ENCODE measurements at regions not wholly inside any gene's neighbourhood (a gene's known extent, or its start where the extent isn't known, plus 50 kb on each side); places are given as distances from the start of the nearest gene placed in this dataset.

DNA sequence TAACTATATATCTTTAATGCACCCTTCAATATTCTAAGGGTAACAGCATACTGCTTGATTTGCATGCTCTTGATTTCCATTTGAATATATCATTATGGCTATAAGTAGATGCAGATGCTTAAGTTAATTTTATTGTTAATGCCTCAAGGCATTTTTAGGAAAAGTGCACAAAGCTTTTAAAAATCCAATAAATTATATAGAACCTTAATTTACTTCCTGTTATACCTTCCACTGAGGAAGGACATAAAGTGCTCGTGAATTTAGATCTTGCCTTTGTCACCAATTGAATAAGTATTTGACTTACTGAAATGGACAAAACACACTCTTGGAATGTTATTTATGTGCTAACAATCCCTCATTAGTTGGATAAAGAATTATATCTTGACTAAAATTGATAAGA is 276.7 kb upstream of the CCDC54 start:
- ATAC-seq: no peak
- TF ChIP-seq TCF4 (CRISPR knock-in tag; IDR thresholded peaks at IDR 0.05; ENCODE audit: borderline replicate concordance): 0 out of 2 replicates have a peak, but pooled peaks have one; percentile 36
- TF ChIP-seq ZNF565 (CRISPR knock-in tag; conservative IDR thresholded peaks at IDR 0.05; ENCODE audit: low read depth): no peak
- TF ChIP-seq, protein P1, sequence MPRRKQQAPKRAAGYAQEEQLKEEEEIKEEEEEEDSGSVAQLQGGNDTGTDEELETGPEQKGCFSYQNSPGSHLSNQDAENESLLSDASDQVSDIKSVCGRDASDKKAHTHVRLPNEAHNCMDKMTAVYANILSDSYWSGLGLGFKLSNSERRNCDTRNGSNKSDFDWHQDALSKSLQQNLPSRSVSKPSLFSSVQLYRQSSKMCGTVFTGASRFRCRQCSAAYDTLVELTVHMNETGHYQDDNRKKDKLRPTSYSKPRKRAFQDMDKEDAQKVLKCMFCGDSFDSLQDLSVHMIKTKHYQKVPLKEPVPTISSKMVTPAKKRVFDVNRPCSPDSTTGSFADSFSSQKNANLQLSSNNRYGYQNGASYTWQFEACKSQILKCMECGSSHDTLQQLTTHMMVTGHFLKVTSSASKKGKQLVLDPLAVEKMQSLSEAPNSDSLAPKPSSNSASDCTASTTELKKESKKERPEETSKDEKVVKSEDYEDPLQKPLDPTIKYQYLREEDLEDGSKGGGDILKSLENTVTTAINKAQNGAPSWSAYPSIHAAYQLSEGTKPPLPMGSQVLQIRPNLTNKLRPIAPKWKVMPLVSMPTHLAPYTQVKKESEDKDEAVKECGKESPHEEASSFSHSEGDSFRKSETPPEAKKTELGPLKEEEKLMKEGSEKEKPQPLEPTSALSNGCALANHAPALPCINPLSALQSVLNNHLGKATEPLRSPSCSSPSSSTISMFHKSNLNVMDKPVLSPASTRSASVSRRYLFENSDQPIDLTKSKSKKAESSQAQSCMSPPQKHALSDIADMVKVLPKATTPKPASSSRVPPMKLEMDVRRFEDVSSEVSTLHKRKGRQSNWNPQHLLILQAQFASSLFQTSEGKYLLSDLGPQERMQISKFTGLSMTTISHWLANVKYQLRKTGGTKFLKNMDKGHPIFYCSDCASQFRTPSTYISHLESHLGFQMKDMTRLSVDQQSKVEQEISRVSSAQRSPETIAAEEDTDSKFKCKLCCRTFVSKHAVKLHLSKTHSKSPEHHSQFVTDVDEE (CRISPR knock-in tag; IDR thresholded peaks at IDR 0.05): no peak

DNA sequence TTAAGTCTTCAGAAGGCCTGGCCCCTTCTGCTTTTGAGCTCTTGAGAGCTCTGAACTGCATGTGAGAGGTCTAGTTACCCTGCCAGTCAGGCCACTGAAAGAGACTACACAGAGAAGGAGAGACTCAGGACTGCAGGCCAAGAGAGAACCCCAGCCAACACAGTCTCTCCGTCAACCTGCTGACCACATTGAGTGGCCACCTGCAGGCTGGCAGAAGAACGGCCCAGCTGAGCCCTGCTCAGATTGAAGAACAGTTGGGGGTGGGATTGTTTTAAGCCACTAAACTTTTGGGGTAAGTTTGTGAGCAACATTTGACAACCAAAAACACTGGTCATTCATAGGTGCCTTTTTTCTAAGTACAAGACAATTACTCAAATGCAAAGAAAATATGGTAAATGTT is 273.5 kb upstream of the CCDC54 start:
- TF ChIP-seq, protein P1 (CRISPR knock-in tag; IDR thresholded peaks at IDR 0.05): no peak
- TF ChIP-seq, protein P2, sequence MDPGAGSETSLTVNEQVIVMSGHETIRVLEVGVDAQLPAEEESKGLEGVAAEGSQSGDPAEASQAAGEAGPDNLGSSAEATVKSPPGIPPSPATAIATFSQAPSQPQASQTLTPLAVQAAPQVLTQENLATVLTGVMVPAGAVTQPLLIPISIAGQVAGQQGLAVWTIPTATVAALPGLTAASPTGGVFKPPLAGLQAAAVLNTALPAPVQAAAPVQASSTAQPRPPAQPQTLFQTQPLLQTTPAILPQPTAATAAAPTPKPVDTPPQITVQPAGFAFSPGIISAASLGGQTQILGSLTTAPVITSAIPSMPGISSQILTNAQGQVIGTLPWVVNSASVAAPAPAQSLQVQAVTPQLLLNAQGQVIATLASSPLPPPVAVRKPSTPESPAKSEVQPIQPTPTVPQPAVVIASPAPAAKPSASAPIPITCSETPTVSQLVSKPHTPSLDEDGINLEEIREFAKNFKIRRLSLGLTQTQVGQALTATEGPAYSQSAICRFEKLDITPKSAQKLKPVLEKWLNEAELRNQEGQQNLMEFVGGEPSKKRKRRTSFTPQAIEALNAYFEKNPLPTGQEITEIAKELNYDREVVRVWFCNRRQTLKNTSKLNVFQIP (CRISPR knock-in tag; IDR thresholded peaks at IDR 0.05; ENCODE audit: borderline replicate concordance, low read depth): no peak
- TF ChIP-seq ESRRG (CRISPR knock-in tag; IDR thresholded peaks at IDR 0.05) (no peak), OSR1 (CRISPR knock-in tag; IDR thresholded peaks at IDR 0.05) (no peak), TCF4 (CRISPR knock-in tag; IDR thresholded peaks at IDR 0.05; ENCODE audit: borderline replicate concordance) (no peak), ZFP3 (CRISPR knock-in tag; IDR thresholded peaks at IDR 0.05) (no peak), ZC3H10 (CRISPR knock-in tag; IDR thresholded peaks at IDR 0.05) (no peak), BACH2 (CRISPR knock-in tag; IDR thresholded peaks at IDR 0.05; ENCODE audit: borderline replicate concordance) (no peak), ARNTL (CRISPR knock-in tag; IDR thresholded peaks at IDR 0.05; ENCODE audit: borderline replicate concordance, low read depth) (no peak), TOX (CRISPR knock-in tag; IDR thresholded peaks at IDR 0.05; ENCODE audit: borderline replicate concordance) (no peak), RARB (CRISPR knock-in tag; IDR thresholded peaks at IDR 0.05) (no peak), SNAI2 (CRISPR knock-in tag; IDR thresholded peaks at IDR 0.05) (no peak), ZNF8 (CRISPR knock-in tag; IDR thresholded peaks at IDR 0.05) (no peak), ZFP30 (CRISPR knock-in tag; IDR thresholded peaks at IDR 0.05) (no peak), ZNF70 (CRISPR knock-in tag; IDR thresholded peaks at IDR 0.05) (no peak), CSDC2 (CRISPR knock-in tag; IDR thresholded peaks at IDR 0.05) (no peak), GLIS3 (CRISPR knock-in tag; IDR thresholded peaks at IDR 0.05) (no peak), ZNF565 (CRISPR knock-in tag; conservative IDR thresholded peaks at IDR 0.05; ENCODE audit: low read depth) (no peak)
- TF ChIP-seq, protein P3, sequence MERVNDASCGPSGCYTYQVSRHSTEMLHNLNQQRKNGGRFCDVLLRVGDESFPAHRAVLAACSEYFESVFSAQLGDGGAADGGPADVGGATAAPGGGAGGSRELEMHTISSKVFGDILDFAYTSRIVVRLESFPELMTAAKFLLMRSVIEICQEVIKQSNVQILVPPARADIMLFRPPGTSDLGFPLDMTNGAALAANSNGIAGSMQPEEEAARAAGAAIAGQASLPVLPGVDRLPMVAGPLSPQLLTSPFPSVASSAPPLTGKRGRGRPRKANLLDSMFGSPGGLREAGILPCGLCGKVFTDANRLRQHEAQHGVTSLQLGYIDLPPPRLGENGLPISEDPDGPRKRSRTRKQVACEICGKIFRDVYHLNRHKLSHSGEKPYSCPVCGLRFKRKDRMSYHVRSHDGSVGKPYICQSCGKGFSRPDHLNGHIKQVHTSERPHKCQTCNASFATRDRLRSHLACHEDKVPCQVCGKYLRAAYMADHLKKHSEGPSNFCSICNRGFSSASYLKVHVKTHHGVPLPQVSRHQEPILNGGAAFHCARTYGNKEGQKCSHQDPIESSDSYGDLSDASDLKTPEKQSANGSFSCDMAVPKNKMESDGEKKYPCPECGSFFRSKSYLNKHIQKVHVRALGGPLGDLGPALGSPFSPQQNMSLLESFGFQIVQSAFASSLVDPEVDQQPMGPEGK (CRISPR knock-in tag; IDR thresholded peaks at IDR 0.05; ENCODE audit: borderline replicate concordance): no peak
- no peak for ATAC-seq

DNA sequence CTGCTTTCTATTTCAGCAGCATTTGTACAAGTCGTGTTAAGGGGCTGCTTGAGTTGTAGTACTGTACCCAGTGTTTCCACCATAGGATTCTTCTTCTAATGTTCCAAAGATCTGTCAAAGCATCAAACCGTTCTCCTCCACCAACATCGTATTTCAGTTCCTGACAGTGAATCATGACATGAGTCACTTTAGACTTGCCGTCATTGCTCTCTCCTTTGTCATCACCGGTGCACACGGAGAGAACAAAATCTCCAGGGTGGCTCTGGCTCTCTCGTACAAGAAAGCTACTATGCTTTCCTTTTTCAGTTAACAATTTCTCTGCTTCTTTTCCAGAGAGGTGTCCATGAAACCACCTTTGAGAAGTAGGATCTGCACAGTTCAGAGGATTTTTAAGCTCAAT is 270.9 kb upstream of the CCDC54 start:
- ATAC-seq: no peak
- TF ChIP-seq BACH2 (CRISPR knock-in tag; IDR thresholded peaks at IDR 0.05; ENCODE audit: borderline replicate concordance) (no peak), OSR1 (CRISPR knock-in tag; IDR thresholded peaks at IDR 0.05) (no peak), PPARA (CRISPR knock-in tag; IDR thresholded peaks at IDR 0.05; ENCODE audit: borderline replicate concordance) (no peak), ZC3H10 (CRISPR knock-in tag; IDR thresholded peaks at IDR 0.05) (no peak), ZNF8 (CRISPR knock-in tag; IDR thresholded peaks at IDR 0.05) (no peak), TCF4 (CRISPR knock-in tag; IDR thresholded peaks at IDR 0.05; ENCODE audit: borderline replicate concordance) (no peak), RARB (CRISPR knock-in tag; IDR thresholded peaks at IDR 0.05) (no peak), ZNF70 (CRISPR knock-in tag; IDR thresholded peaks at IDR 0.05) (no peak), ARNTL (CRISPR knock-in tag; IDR thresholded peaks at IDR 0.05; ENCODE audit: borderline replicate concordance, low read depth) (no peak), ISL1 (CRISPR knock-in tag; IDR thresholded peaks at IDR 0.05) (no peak), SNAI2 (CRISPR knock-in tag; IDR thresholded peaks at IDR 0.05) (no peak)
- TF ChIP-seq, protein P4, sequence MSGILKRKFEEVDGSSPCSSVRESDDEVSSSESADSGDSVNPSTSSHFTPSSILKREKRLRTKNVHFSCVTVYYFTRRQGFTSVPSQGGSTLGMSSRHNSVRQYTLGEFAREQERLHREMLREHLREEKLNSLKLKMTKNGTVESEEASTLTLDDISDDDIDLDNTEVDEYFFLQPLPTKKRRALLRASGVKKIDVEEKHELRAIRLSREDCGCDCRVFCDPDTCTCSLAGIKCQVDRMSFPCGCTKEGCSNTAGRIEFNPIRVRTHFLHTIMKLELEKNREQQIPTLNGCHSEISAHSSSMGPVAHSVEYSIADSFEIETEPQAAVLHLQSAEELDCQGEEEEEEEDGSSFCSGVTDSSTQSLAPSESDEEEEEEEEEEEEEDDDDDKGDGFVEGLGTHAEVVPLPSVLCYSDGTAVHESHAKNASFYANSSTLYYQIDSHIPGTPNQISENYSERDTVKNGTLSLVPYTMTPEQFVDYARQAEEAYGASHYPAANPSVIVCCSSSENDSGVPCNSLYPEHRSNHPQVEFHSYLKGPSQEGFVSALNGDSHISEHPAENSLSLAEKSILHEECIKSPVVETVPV (CRISPR knock-in tag; IDR thresholded peaks at IDR 0.05): no peak
- TF ChIP-seq, protein P2 (CRISPR knock-in tag; IDR thresholded peaks at IDR 0.05; ENCODE audit: borderline replicate concordance, low read depth): no peak
- TF ChIP-seq, protein P1 (CRISPR knock-in tag; IDR thresholded peaks at IDR 0.05): no peak

Measured in SK-N-SH treated with all-trans-retinoic acid at 6 μM for 48 hours (cell line).